GM23338 (cell line): ENCODE measurements at regions not wholly inside any gene's neighbourhood (a gene's known extent, or its start where the extent isn't known, plus 50 kb on each side); places are given as distances from the start of the nearest gene placed in this dataset.

Source experiments
- ATAC-seq: fragments of 200-7000 bp; cut with Tn5 transposase; 3 replicates; pipeline ENCODE4 v1.9.1; 2020
- DNase-seq: peaks from one replicate; pipeline ENCODE4 v3.0.0-alpha.2; 2015; ENCODE audit warnings: low spot score
- H2AFZ ChIP-seq: fragments of 200-600 bp; sonication (generic); 2 replicates; pipeline ENCODE4 v1.8.0; 2016; ENCODE audit warnings: antibody characterized with exemption, mild to moderate bottlenecking, moderate library complexity
- H3F3A ChIP-seq: fragments of 200-600 bp; sonication (generic); replicated peaks from 2 replicates; pipeline ENCODE4 v1.8.0; 2017; ENCODE audit warnings: antibody characterized with exemption, mixed run types, low read depth
- H3K27ac ChIP-seq: fragments of 200-600 bp; sonication (generic); 2 replicates; pipeline ENCODE4 v1.6.1; 2016; ENCODE audit warnings: low read depth
- H3K27me3 ChIP-seq: fragments of 200-600 bp; sonication (generic); 2 replicates; pipeline ENCODE4 v1.8.0; 2016; ENCODE audit warnings: mild to moderate bottlenecking, mixed run types, moderate library complexity; ENCODE audit not compliant: insufficient read depth
- H3K36me3 ChIP-seq: fragments of 200-600 bp; sonication (generic); 2 replicates; pipeline ENCODE4 v1.8.0; 2016; ENCODE audit warnings: mild to moderate bottlenecking; ENCODE audit not compliant: insufficient read depth
- H3K4me1 ChIP-seq: fragments of 200-600 bp; sonication (generic); 2 replicates; pipeline ENCODE4 v1.8.0; 2016; ENCODE audit warnings: mild to moderate bottlenecking, moderate library complexity; ENCODE audit not compliant: insufficient read depth
- H3K4me2 ChIP-seq: fragments of 200-600 bp; sonication (generic); 2 replicates; pipeline ENCODE4 v1.7.1; 2017; ENCODE audit warnings: mixed run types
- H3K4me3 ChIP-seq: fragments of 200-600 bp; sonication (generic); 2 replicates; pipeline ENCODE4 v1.6.1; 2016; ENCODE audit warnings: mixed run types
- H3K79me2 ChIP-seq: fragments of 200-600 bp; sonication (generic); replicated peaks from 2 replicates; pipeline ENCODE4 v1.8.0; 2017; ENCODE audit warnings: mild to moderate bottlenecking; ENCODE audit not compliant: insufficient read depth
- H3K9me2 ChIP-seq: fragments of 200-600 bp; sonication (generic); 2 replicates; pipeline ENCODE4 v1.8.0; 2017; ENCODE audit not compliant: insufficient read depth
- H4K20me1 ChIP-seq: fragments of 200-600 bp; sonication (generic); replicated peaks from 2 replicates; pipeline ENCODE4 v1.8.0; 2017; ENCODE audit warnings: mild to moderate bottlenecking; ENCODE audit not compliant: insufficient read depth
- H3K27ac Mint-ChIP-seq: 2 replicates; pipeline ENCODE4 v1.8.0; 2020; ENCODE audit warnings: inconsistent platforms, mild to moderate bottlenecking, moderate library complexity, mixed read lengths
- H3K27me3 Mint-ChIP-seq: 3 replicates; pipeline ENCODE4 v1.8.0; 2022; ENCODE audit warnings: low read depth, mild to moderate bottlenecking, moderate library complexity, mixed read lengths, inconsistent platforms; ENCODE audit not compliant: insufficient read depth, poor library complexity
- H3K36me3 Mint-ChIP-seq: 3 replicates; pipeline ENCODE4 v1.8.0; 2021; ENCODE audit warnings: low read depth, mild to moderate bottlenecking, inconsistent platforms, moderate library complexity, mixed read lengths
- H3K4me1 Mint-ChIP-seq: 3 replicates; pipeline ENCODE4 v1.8.0; 2020; ENCODE audit warnings: mild to moderate bottlenecking, inconsistent platforms, mixed read lengths
- H3K4me3 Mint-ChIP-seq: 3 replicates; pipeline ENCODE4 v1.8.0; 2021; ENCODE audit warnings: moderate library complexity, mild to moderate bottlenecking, inconsistent platforms, mixed read lengths
- H3K9me3 Mint-ChIP-seq: 3 replicates; pipeline ENCODE4 v1.8.0; 2020; ENCODE audit warnings: moderate library complexity, mild to moderate bottlenecking, inconsistent platforms, mixed read lengths
- CREB1 ChIP-seq: fragments of 250-450 bp; sonication (Bioruptor Pico); IDR thresholded peaks from 2 replicates; pipeline ENCODE4 v1.5.0; 2020; ENCODE audit warnings: low read depth, mild to moderate bottlenecking, moderate library complexity
- CTCF ChIP-seq, 2 experiments: fragments of 200-600 bp in 1 of 2; sonication (generic) in 1 of 2; conservative IDR thresholded peaks; 2 replicates each; pipeline versions ENCODE4 v1.5.1 to v1.6.1; 2016 to 2017; ENCODE audit warnings: antibody characterized with exemption in 2 of 2, low read depth in 2 of 2, mild to moderate bottlenecking in 2 of 2, moderate library complexity in 1 of 2
- JUNB ChIP-seq: IDR thresholded peaks from one replicate; pipeline ENCODE4 v1.6.1; 2016; ENCODE audit warnings: antibody characterized with exemption; ENCODE audit not compliant: unreplicated experiment
- POLR2AphosphoS5 ChIP-seq: IDR thresholded peaks from 2 replicates; pipeline ENCODE4 v1.6.1; 2016; ENCODE audit warnings: antibody characterized with exemption, low read depth
- ZNF331 ChIP-seq: fragments of 250-450 bp; sonication (Bioruptor Pico); IDR thresholded peaks from 2 replicates; pipeline ENCODE4 v1.5.0; 2020; ENCODE audit warnings: low read depth, mild to moderate bottlenecking, moderate library complexity

GRCh38 chr1:29934255-29934772 lies 698.0 kb downstream of the PTPRU start:
- H3K9me3 Mint-ChIP-seq: no peaks in the 10 kb centered on the region
- H3K27me3 Mint-ChIP-seq: peaks cover 5% of the 10 kb centered on the region
- DNase-seq (no peak), ATAC-seq (no peak)
- H3K4me1 Mint-ChIP-seq: peaks cover 39% of the 10 kb centered on the region
- H4K20me1 ChIP-seq: no peaks in the 10 kb centered on the region
- H3K4me3 ChIP-seq: no peak overlapping the region
- H3K4me2 ChIP-seq: no peak overlapping the region
- H3K4me1 ChIP-seq: peaks cover 14% of the 10 kb centered on the region; the same call in 1 of the 2 replicates
- no peaks in the 10 kb centered on the region for H3K36me3 Mint-ChIP-seq
- peak overlapping the region; percentile 74; the same call in 1 of the 2 replicates for H3K27ac Mint-ChIP-seq
- H3K4me3 Mint-ChIP-seq: no peak overlapping the region
- H3K36me3 ChIP-seq: no peaks in the 10 kb centered on the region
- TF ChIP-seq CREB1 (no peak), CTCF (conservative IDR thresholded peaks at IDR 0.05; ENCODE audit: low read depth in 2 of 2) (no peak), POLR2AphosphoS5 (no peak), ZNF331 (no peak)
- H3K9me2 ChIP-seq: peaks cover 6% of the 10 kb centered on the region; the same call in 1 of the 2 replicates
- peak overlapping the region; percentile 63; the same call in 1 of the 2 replicates for H2AFZ ChIP-seq
- no peaks in the 10 kb centered on the region for H3F3A ChIP-seq
- H3K79me2 ChIP-seq: no peaks in the 10 kb centered on the region
- H3K27me3 ChIP-seq: no peaks in the 10 kb centered on the region
- no peak overlapping the region for H3K27ac ChIP-seq

- peaks cover 6% of the 10 kb centered on the region; the same call in 1 of the 2 replicates for H3K9me2 ChIP-seq
- no peaks in the 10 kb centered on the region for H3K36me3 ChIP-seq
- Mint-ChIP-seq H3K27me3 (peaks cover 5% of the 10 kb centered on the region), H3K27ac (no peak overlapping the region), H3K36me3 (no peaks in the 10 kb centered on the region), H3K4me3 (no peak overlapping the region), H3K4me1 (peaks cover 39% of the 10 kb centered on the region), H3K9me3 (no peaks in the 10 kb centered on the region)
- no peaks in the 10 kb centered on the region for H3K79me2 ChIP-seq
- H3K4me1 ChIP-seq: peaks cover 14% of the 10 kb centered on the region; the same call in 1 of the 2 replicates
- no peak overlapping the region for H2AFZ ChIP-seq
- DNase-seq (no peak), ATAC-seq (no peak)
- no peak overlapping the region for H3K27ac ChIP-seq
- no peak overlapping the region for H3K4me2 ChIP-seq
- no peaks in the 10 kb centered on the region for H4K20me1 ChIP-seq
- H3F3A ChIP-seq: no peaks in the 10 kb centered on the region
- TF ChIP-seq CREB1 (no peak), CTCF (conservative IDR thresholded peaks at IDR 0.05; ENCODE audit: low read depth in 2 of 2) (no peak), ZNF331 (no peak)
- H3K27me3 ChIP-seq: no peaks in the 10 kb centered on the region
- no peak overlapping the region for H3K4me3 ChIP-seq
These were observed 696.7 kb downstream of the PTPRU start for GRCh38 chr1:29933067-29933466.

- no peak overlapping the region for H3K4me2 ChIP-seq
- H3K9me3 Mint-ChIP-seq: no peaks in the 10 kb centered on the region
- H3K9me2 ChIP-seq: peaks cover 6% of the 10 kb centered on the region; the same call in 1 of the 2 replicates
- H3K27ac ChIP-seq: no peak overlapping the region
- DNase-seq (no peak), ATAC-seq (no peak)
- H3K27me3 ChIP-seq: no peaks in the 10 kb centered on the region
- H3K36me3 Mint-ChIP-seq: no peaks in the 10 kb centered on the region
- H3K4me3 ChIP-seq: no peak overlapping the region
- H3K36me3 ChIP-seq: no peaks in the 10 kb centered on the region
- peaks cover 39% of the 10 kb centered on the region for H3K4me1 Mint-ChIP-seq
- no peaks in the 10 kb centered on the region for H3F3A ChIP-seq
- H3K4me1 ChIP-seq: peaks cover 14% of the 10 kb centered on the region; the same call in 1 of the 2 replicates
- peaks cover 5% of the 10 kb centered on the region for H3K27me3 Mint-ChIP-seq
- no peaks in the 10 kb centered on the region for H3K79me2 ChIP-seq
- H3K4me3 Mint-ChIP-seq: no peak overlapping the region
- H2AFZ ChIP-seq: no peak overlapping the region
- H3K27ac Mint-ChIP-seq: no peak overlapping the region
- no peaks in the 10 kb centered on the region for H4K20me1 ChIP-seq
- no peak for TF ChIP-seq CREB1
- no peak for TF ChIP-seq POLR2AphosphoS5
- TF ChIP-seq JUNB: no peak
- no peak for TF ChIP-seq CTCF (conservative IDR thresholded peaks at IDR 0.05; ENCODE audit: low read depth in 2 of 2)
These were observed 696.3 kb downstream of the PTPRU start for GRCh38 chr1:29932626-29933025.
